Vagina (tissue), 2 donors: ENCODE measurements at regions not wholly inside any gene's neighbourhood (a gene's known extent, or its start where the extent isn't known, plus 50 kb on each side); places are given as distances from the start of the nearest gene placed in this dataset.

ENCODE experiments used
- CTCF ChIP-seq, 3 experiments: fragments of 450-650 bp in 2 of 3; fragments of 200-600 bp in 1 of 3; sonication (generic) in 1 of 3; IDR thresholded peaks; one replicate each; pipeline ENCODE4 v1.5.1; 2017 to 2019; ENCODE audit warnings: antibody characterized with exemption in 3 of 3, mild to moderate bottlenecking in 2 of 3, moderate library complexity in 2 of 3
- POLR2A ChIP-seq, 2 donors: fragments of 450-650 bp; IDR thresholded peaks; one replicate each; pipeline ENCODE4 v1.6.1; 2017; ENCODE audit warnings: antibody characterized with exemption in 2 of 2, mild to moderate bottlenecking in 2 of 2, moderate library complexity in 2 of 2

- TF ChIP-seq CTCF (IDR thresholded peaks at IDR 0.05) (no peak), POLR2A (IDR thresholded peaks at IDR 0.05) (no peak)
Observed at GRCh38 chr1:30036229-30036547, 687.2 kb downstream of the MATN1 start.
